ENCODE measurements at regions not wholly inside any gene's neighbourhood (a gene's known extent, or its start where the extent isn't known, plus 50 kb on each side); places are given as distances from the start of the nearest gene placed in this dataset.

DNA sequence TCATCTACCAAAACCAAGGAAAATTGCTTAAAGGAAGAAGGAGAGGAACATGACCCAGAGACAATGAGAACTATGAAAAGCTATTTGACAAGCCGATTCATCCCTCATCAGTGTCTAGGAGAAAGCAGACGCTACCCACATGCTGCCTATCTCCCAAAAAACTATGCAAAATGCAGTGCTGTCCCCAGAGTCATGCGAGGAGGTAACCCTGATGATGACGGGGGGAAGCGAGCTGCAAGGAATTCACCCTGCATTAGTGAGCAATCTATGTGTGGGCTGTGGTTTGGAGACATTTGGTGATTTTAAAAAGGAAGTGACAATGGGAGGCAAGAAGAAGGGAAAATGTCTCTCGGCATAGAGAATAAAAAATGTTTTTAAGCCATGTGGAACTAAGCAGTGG, 472.7 kb downstream of the CMPK2 start (continued):
- TF ChIP-seq, protein P1, sequence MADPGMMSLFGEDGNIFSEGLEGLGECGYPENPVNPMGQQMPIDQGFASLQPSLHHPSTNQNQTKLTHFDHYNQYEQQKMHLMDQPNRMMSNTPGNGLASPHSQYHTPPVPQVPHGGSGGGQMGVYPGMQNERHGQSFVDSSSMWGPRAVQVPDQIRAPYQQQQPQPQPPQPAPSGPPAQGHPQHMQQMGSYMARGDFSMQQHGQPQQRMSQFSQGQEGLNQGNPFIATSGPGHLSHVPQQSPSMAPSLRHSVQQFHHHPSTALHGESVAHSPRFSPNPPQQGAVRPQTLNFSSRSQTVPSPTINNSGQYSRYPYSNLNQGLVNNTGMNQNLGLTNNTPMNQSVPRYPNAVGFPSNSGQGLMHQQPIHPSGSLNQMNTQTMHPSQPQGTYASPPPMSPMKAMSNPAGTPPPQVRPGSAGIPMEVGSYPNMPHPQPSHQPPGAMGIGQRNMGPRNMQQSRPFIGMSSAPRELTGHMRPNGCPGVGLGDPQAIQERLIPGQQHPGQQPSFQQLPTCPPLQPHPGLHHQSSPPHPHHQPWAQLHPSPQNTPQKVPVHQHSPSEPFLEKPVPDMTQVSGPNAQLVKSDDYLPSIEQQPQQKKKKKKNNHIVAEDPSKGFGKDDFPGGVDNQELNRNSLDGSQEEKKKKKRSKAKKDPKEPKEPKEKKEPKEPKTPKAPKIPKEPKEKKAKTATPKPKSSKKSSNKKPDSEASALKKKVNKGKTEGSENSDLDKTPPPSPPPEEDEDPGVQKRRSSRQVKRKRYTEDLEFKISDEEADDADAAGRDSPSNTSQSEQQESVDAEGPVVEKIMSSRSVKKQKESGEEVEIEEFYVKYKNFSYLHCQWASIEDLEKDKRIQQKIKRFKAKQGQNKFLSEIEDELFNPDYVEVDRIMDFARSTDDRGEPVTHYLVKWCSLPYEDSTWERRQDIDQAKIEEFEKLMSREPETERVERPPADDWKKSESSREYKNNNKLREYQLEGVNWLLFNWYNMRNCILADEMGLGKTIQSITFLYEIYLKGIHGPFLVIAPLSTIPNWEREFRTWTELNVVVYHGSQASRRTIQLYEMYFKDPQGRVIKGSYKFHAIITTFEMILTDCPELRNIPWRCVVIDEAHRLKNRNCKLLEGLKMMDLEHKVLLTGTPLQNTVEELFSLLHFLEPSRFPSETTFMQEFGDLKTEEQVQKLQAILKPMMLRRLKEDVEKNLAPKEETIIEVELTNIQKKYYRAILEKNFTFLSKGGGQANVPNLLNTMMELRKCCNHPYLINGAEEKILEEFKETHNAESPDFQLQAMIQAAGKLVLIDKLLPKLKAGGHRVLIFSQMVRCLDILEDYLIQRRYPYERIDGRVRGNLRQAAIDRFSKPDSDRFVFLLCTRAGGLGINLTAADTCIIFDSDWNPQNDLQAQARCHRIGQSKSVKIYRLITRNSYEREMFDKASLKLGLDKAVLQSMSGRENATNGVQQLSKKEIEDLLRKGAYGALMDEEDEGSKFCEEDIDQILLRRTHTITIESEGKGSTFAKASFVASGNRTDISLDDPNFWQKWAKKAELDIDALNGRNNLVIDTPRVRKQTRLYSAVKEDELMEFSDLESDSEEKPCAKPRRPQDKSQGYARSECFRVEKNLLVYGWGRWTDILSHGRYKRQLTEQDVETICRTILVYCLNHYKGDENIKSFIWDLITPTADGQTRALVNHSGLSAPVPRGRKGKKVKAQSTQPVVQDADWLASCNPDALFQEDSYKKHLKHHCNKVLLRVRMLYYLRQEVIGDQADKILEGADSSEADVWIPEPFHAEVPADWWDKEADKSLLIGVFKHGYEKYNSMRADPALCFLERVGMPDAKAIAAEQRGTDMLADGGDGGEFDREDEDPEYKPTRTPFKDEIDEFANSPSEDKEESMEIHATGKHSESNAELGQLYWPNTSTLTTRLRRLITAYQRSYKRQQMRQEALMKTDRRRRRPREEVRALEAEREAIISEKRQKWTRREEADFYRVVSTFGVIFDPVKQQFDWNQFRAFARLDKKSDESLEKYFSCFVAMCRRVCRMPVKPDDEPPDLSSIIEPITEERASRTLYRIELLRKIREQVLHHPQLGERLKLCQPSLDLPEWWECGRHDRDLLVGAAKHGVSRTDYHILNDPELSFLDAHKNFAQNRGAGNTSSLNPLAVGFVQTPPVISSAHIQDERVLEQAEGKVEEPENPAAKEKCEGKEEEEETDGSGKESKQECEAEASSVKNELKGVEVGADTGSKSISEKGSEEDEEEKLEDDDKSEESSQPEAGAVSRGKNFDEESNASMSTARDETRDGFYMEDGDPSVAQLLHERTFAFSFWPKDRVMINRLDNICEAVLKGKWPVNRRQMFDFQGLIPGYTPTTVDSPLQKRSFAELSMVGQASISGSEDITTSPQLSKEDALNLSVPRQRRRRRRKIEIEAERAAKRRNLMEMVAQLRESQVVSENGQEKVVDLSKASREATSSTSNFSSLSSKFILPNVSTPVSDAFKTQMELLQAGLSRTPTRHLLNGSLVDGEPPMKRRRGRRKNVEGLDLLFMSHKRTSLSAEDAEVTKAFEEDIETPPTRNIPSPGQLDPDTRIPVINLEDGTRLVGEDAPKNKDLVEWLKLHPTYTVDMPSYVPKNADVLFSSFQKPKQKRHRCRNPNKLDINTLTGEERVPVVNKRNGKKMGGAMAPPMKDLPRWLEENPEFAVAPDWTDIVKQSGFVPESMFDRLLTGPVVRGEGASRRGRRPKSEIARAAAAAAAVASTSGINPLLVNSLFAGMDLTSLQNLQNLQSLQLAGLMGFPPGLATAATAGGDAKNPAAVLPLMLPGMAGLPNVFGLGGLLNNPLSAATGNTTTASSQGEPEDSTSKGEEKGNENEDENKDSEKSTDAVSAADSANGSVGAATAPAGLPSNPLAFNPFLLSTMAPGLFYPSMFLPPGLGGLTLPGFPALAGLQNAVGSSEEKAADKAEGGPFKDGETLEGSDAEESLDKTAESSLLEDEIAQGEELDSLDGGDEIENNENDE (IDR thresholded peaks at IDR 0.05; ENCODE audit: insufficient replicate concordance, low read length), result no peak
- TF ChIP-seq, protein P2, sequence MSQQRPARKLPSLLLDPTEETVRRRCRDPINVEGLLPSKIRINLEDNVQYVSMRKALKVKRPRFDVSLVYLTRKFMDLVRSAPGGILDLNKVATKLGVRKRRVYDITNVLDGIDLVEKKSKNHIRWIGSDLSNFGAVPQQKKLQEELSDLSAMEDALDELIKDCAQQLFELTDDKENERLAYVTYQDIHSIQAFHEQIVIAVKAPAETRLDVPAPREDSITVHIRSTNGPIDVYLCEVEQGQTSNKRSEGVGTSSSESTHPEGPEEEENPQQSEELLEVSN (IDR thresholded peaks at IDR 0.05), result no peak
- no peak for TF ChIP-seq CREB1 (IDR thresholded peaks at IDR 0.05)
- no peak for TF ChIP-seq TAF1 (IDR thresholded peaks at IDR 0.05; ENCODE audit: low read depth, low read length)
- TF ChIP-seq KDM4A (IDR thresholded peaks at IDR 0.05; ENCODE audit: low read depth, low read length, severe bottlenecking), result no peak
- no peak for TF ChIP-seq EP300 (IDR thresholded peaks at IDR 0.05; ENCODE audit: borderline replicate concordance in 1 of 2, low read depth in 2 of 2, low read length in 2 of 2)
- TF ChIP-seq RAD21 (IDR thresholded peaks at IDR 0.05 in 1 of 2, conservative IDR thresholded peaks at IDR 0.05 in 1 of 2; ENCODE audit: low read depth in 2 of 2, low read length in 2 of 2), result no peak
- TF ChIP-seq TCF12 (IDR thresholded peaks at IDR 0.05; ENCODE audit: low read depth, low read length), result no peak
- TF ChIP-seq, protein P3, sequence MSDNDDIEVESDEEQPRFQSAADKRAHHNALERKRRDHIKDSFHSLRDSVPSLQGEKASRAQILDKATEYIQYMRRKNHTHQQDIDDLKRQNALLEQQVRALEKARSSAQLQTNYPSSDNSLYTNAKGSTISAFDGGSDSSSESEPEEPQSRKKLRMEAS (IDR thresholded peaks at IDR 0.05), result no peak
- TF ChIP-seq RXRA (IDR thresholded peaks at IDR 0.05; ENCODE audit: insufficient read depth, low read depth, low read length), result no peak

Data from H1 (cell line).